NCI-H69 (cell line): ENCODE measurements at regions not wholly inside any gene's neighbourhood (a gene's known extent, or its start where the extent isn't known, plus 50 kb on each side); places are given as distances from the start of the nearest gene placed in this dataset.
"Not testable (repeated sequence)": the region's sequence is repeated elsewhere in the genome, so short reads cannot be mapped to it uniquely, and the experiment has no call there.

ENCODE experiments used
- DNase-seq: peaks from one replicate; lab custom pipeline; 2025; lab: John Stamatoyannopoulos, UW

- DNase-seq, result no peak
Measured at GRCh38 chr7:153190986-153191385, 431.4 kb downstream of the ACTR3B start.

GRCh38 chr7:153193144-153193595 lies 433.6 kb downstream of the ACTR3B start:
- DNase-seq, result peak; percentile 80

- peak; percentile 24 for DNase-seq
Measured at GRCh38 chr7:153217032-153217431, 457.5 kb downstream of the ACTR3B start.

- no peak for DNase-seq
Measured at GRCh38 chr7:153224890-153225289, 465.3 kb downstream of the ACTR3B start.

GRCh38 chr7:153245136-153245535 lies 485.6 kb downstream of the ACTR3B start:
- DNase-seq, result not testable (repeated sequence)

GRCh38 chr7:153245809-153246208 lies 486.3 kb downstream of the ACTR3B start:
- no peak for DNase-seq

- DNase-seq, result no peak
Measured at GRCh38 chr7:153247926-153248325, 488.4 kb downstream of the ACTR3B start.

- DNase-seq, result no peak
Measured at GRCh38 chr7:153258686-153259085, 499.1 kb downstream of the ACTR3B start.

- no peak for DNase-seq
Measured at GRCh38 chr7:153276394-153276793, 516.8 kb downstream of the ACTR3B start.

- DNase-seq, result no peak
Measured at GRCh38 chr7:153286763-153287162, 527.2 kb downstream of the ACTR3B start.

- DNase-seq, result no peak
Measured at GRCh38 chr7:153290066-153290465, 530.5 kb downstream of the ACTR3B start.

- no peak for DNase-seq
Measured at GRCh38 chr7:153297141-153297540, 537.6 kb downstream of the ACTR3B start.

GRCh38 chr7:153301936-153302335 lies 542.4 kb downstream of the ACTR3B start:
- DNase-seq, result no peak

GRCh38 chr7:153320005-153320404 lies 560.5 kb downstream of the ACTR3B start:
- DNase-seq, result no peak

GRCh38 chr7:153320681-153321080 lies 561.1 kb downstream of the ACTR3B start:
- DNase-seq, result no peak

- no peak for DNase-seq
Measured at GRCh38 chr7:153322991-153323390, 563.4 kb downstream of the ACTR3B start.

GRCh38 chr7:153324094-153324493 lies 564.5 kb downstream of the ACTR3B start:
- DNase-seq, result no peak

GRCh38 chr7:153327683-153328082 lies 568.1 kb downstream of the ACTR3B start:
- DNase-seq, result no peak

GRCh38 chr7:153331427-153331826 lies 571.9 kb downstream of the ACTR3B start:
- DNase-seq, result no peak

GRCh38 chr7:153354071-153354470 lies 594.5 kb downstream of the ACTR3B start:
- no peak for DNase-seq

GRCh38 chr7:153370092-153370491 lies 610.5 kb downstream of the ACTR3B start:
- peak; percentile 18 for DNase-seq

- no peak for DNase-seq
Measured at GRCh38 chr7:153380636-153381035, 621.1 kb downstream of the ACTR3B start.

- peak; percentile 49 for DNase-seq
Measured at GRCh38 chr7:153381275-153382040, 621.9 kb downstream of the ACTR3B start.

- DNase-seq, result no peak
Measured at GRCh38 chr7:153382641-153383101, 623.1 kb downstream of the ACTR3B start.
